ENCODE measurements at regions not wholly inside any gene's neighbourhood (a gene's known extent, or its start where the extent isn't known, plus 50 kb on each side); places are given as distances from the start of the nearest gene placed in this dataset.

GRCh38 chr2:71773218-71773617, 319.9 kb downstream of the DYSF start:
- TF ChIP-seq POLR2AphosphoS5 (IDR thresholded peaks at IDR 0.05): no peak
- TF ChIP-seq EP300 (IDR thresholded peaks at IDR 0.05): no peak
- TF ChIP-seq POLR2A (IDR thresholded peaks at IDR 0.05): no peak
- no peak for TF ChIP-seq CTCF (IDR thresholded peaks at IDR 0.05)
- no peaks in the 10 kb centered on the region for H3K27me3 ChIP-seq
- H3K27ac ChIP-seq: no peak overlapping the region
- intact Hi-C loops (cut with DNase I; ENCODE audit: low total_unique reads): no loop called here
- WGBS, 5 donors: 90 to 96% (median 94%) methylated on average over 3 of the region's 3 CpGs
- DNase-seq: no peak
- peaks cover 0 to 12% (median 10%) of the 10 kb centered on the region in 4 donors for H3K9me3 ChIP-seq
- H3K36me3 ChIP-seq: no peaks in the 10 kb centered on the region
- H3K4me1 ChIP-seq: no peaks in the 10 kb centered on the region
- no peak overlapping the region for H3K4me3 ChIP-seq

GRCh38 chr2:71772510-71773172, 319.3 kb downstream of the DYSF start:
- no peak for TF ChIP-seq POLR2A (IDR thresholded peaks at IDR 0.05)
- no peak for TF ChIP-seq EP300 (IDR thresholded peaks at IDR 0.05)
- TF ChIP-seq POLR2AphosphoS5 (IDR thresholded peaks at IDR 0.05): no peak
- TF ChIP-seq CTCF (IDR thresholded peaks at IDR 0.05): no peak
- no peak overlapping the region for H3K27ac ChIP-seq

GRCh38 chr2:71767663-71768062, 314.3 kb downstream of the DYSF start:
- 91 to 100% (median 94%) methylated on average over 1 of the region's 1 CpG for WGBS, 5 donors
- TF ChIP-seq POLR2AphosphoS5 (IDR thresholded peaks at IDR 0.05): no peak
- TF ChIP-seq CTCF (IDR thresholded peaks at IDR 0.05): no peak
- TF ChIP-seq POLR2A (IDR thresholded peaks at IDR 0.05): no peak
- DNase-seq: no peak
- Histone ChIP-seq H3K4me3 (no peak overlapping the region), H3K27ac (no peak overlapping the region), H3K4me1 (no peaks in the 10 kb centered on the region), H3K27me3 (no peaks in the 10 kb centered on the region), H3K36me3 (no peaks in the 10 kb centered on the region), H3K9me3 (peaks cover 0 to 12% (median 10%) of the 10 kb centered on the region in 4 donors)
- intact Hi-C loops (cut with DNase I; ENCODE audit: low total_unique reads): no loop called here

More at GRCh38 chr2:71772510-71773172, 319.3 kb downstream of the DYSF start:
- Histone ChIP-seq H3K27me3 (no peaks in the 10 kb centered on the region), H3K36me3 (no peaks in the 10 kb centered on the region), H3K9me3 (peaks cover 0 to 12% (median 10%) of the 10 kb centered on the region in 4 donors), H3K4me1 (no peaks in the 10 kb centered on the region), H3K4me3 (no peak overlapping the region)
- intact Hi-C loops (cut with DNase I; ENCODE audit: low total_unique reads): no loop called here
- no peak for DNase-seq
- 92 to 94% (median 93%) methylated on average over 4 of the region's 4 CpGs for WGBS, 5 donors

GRCh38 chr2:71759060-71759459, 305.7 kb downstream of the DYSF start:
- no peak overlapping the region for H3K27ac ChIP-seq
- H3K36me3 ChIP-seq: no peaks in the 10 kb centered on the region
- TF ChIP-seq POLR2A (IDR thresholded peaks at IDR 0.05) (no peak), CTCF (IDR thresholded peaks at IDR 0.05) (no peak), POLR2AphosphoS5 (IDR thresholded peaks at IDR 0.05) (no peak), EP300 (IDR thresholded peaks at IDR 0.05) (no peak)
- intact Hi-C loops (cut with DNase I; ENCODE audit: low total_unique reads): no loop called here
- no peak overlapping the region for H3K4me3 ChIP-seq
- H3K4me1 ChIP-seq: no peaks in the 10 kb centered on the region
- 60 to 76% (median 70%) methylated on average over 6 of the region's 6 CpGs for WGBS, 5 donors
- no peaks in the 10 kb centered on the region for H3K9me3 ChIP-seq
- no peak for DNase-seq
- H3K27me3 ChIP-seq: no peaks in the 10 kb centered on the region

All from stomach (tissue), 8 donors.